GM12864 (cell line): ENCODE measurements at regions not wholly inside any gene's neighbourhood (a gene's known extent, or its start where the extent isn't known, plus 50 kb on each side); places are given as distances from the start of the nearest gene placed in this dataset.

Experiments used
- DNase-seq: peaks from one replicate; pipeline ENCODE4 v3.0.0-alpha.2; 2011; ENCODE audit warnings: low read depth
- H3K4me3 ChIP-seq: 2 replicates; pipeline ENCODE4 v1.5.1; 2011; ENCODE audit warnings: mild to moderate bottlenecking, low read depth, low read length, control low read depth
- CTCF ChIP-seq: IDR thresholded peaks from 2 replicates; pipeline ENCODE4 v1.5.1; 2011; ENCODE audit warnings: low read depth, mild to moderate bottlenecking, moderate library complexity, low read length, control low read depth, inconsistent platforms; ENCODE audit errors: missing control alignments

GRCh38 chr21:27403011-27403410 lies 436.1 kb upstream of the ADAMTS5 start:
- no peak overlapping the region for H3K4me3 ChIP-seq
- DNase-seq: no peak
- no peak for TF ChIP-seq CTCF

GRCh38 chr21:27400045-27400444 lies 433.2 kb upstream of the ADAMTS5 start:
- H3K4me3 ChIP-seq: no peak overlapping the region
- no peak for DNase-seq
- TF ChIP-seq CTCF: no peak

GRCh38 chr21:27397578-27397977 lies 430.7 kb upstream of the ADAMTS5 start:
- TF ChIP-seq CTCF: no peak
- H3K4me3 ChIP-seq: no peak overlapping the region
- no peak for DNase-seq

- DNase-seq: no peak
- no peak for TF ChIP-seq CTCF
- H3K4me3 ChIP-seq: no peak overlapping the region
Measured at GRCh38 chr21:27393726-27394125, 426.8 kb upstream of the ADAMTS5 start.

- TF ChIP-seq CTCF: no peak
- DNase-seq: no peak
- H3K4me3 ChIP-seq: no peak overlapping the region
Measured at GRCh38 chr21:27391990-27392389, 425.1 kb upstream of the ADAMTS5 start.

GRCh38 chr21:27390384-27390783 lies 423.5 kb upstream of the ADAMTS5 start:
- H3K4me3 ChIP-seq: no peak overlapping the region
- no peak for TF ChIP-seq CTCF
- DNase-seq: no peak

GRCh38 chr21:27388825-27389224 lies 421.9 kb upstream of the ADAMTS5 start:
- H3K4me3 ChIP-seq: no peak overlapping the region
- no peak for DNase-seq
- no peak for TF ChIP-seq CTCF
